ENCODE measurements at regions not wholly inside any gene's neighbourhood (a gene's known extent, or its start where the extent isn't known, plus 50 kb on each side); places are given as distances from the start of the nearest gene placed in this dataset.

DNA sequence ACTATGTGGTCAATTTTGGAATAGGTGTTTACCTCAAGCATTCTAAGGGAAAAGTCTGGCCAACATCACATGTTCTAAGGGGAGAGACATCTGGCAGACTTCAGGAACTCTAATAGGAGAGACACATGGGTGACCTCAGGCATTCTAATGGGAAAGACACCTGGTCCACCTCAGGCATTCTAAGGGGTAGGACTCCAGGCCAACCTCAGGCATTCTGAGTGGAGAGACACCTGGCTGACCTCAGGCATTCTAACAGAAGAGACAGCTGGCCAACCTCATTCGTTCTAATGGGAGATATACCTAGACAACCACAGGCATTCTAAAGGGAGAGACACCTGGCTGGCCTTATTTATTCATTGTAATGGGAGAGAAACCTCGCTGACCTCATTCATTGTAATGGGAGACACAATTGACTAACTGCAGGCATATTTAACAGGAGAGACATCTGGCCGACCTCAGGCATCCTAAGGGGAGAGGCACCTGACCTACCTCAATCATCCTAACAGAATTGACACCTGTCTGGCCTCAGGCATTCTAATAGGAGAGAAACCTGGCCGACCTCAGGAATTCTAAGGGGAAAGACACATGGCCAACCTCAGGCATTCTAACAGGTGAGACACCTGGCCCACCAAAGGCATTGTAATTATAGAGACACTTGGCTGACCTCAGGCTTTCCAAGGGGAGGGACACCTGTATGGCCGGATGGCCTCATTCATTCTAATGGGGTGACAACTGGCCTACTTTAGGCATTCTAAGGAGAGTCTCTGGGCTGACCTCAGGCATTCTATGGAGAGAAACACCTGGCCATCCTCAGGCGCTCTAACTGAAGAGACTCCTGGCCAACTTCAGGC, 1346.8 kb downstream of the UQCRFS1 start:
- WGBS (ENCODE audit: insufficient coverage, low coverage, low lambda C conversion rate, missing lambda C conversion rate) = 44% methylated on average over 4 of the region's 6 CpGs

DNA sequence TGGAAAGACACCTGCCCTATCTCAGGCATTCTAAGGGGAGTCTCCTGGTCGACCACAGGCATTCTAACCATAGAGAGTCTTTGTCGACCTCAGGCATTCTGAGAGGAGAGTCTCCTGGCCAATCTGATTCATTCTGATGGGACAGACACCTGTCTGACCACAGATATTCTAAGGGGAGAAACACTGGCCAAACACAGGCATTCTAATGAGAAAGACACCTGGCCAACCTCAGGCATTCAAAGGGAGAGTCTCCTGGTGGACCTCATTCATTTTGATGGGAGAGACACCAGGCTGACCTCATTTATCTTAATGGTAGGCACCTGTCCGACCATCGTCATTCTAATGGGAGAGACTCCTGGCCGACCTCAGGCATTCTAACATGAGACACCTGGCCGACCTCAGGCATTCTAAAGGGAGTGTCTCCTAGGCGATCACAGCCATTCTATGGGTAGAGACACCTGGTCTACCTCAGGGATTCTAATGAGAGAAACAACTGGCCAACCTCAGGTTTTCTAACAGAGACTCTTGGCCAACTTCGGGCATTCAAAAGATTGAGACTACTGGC, 1351.5 kb downstream of the UQCRFS1 start:
- H3K27ac ChIP-seq = no peak overlapping the region
- no peaks in the 10 kb centered on the region for H3K27me3 ChIP-seq
- intact Hi-C loops (cut with DNase I) = no loop called here
- no peaks in the 10 kb centered on the region for H3K4me1 ChIP-seq
- no peak for DNase-seq
- TF ChIP-seq POLR2A (IDR thresholded peaks at IDR 0.05) = no peak
- TF ChIP-seq, protein P1, sequence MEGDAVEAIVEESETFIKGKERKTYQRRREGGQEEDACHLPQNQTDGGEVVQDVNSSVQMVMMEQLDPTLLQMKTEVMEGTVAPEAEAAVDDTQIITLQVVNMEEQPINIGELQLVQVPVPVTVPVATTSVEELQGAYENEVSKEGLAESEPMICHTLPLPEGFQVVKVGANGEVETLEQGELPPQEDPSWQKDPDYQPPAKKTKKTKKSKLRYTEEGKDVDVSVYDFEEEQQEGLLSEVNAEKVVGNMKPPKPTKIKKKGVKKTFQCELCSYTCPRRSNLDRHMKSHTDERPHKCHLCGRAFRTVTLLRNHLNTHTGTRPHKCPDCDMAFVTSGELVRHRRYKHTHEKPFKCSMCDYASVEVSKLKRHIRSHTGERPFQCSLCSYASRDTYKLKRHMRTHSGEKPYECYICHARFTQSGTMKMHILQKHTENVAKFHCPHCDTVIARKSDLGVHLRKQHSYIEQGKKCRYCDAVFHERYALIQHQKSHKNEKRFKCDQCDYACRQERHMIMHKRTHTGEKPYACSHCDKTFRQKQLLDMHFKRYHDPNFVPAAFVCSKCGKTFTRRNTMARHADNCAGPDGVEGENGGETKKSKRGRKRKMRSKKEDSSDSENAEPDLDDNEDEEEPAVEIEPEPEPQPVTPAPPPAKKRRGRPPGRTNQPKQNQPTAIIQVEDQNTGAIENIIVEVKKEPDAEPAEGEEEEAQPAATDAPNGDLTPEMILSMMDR (IDR thresholded peaks at IDR 0.05) = no peak
- no peak for ATAC-seq
- no peaks in the 10 kb centered on the region for H3K9me3 ChIP-seq
- no peak overlapping the region for H3K4me3 ChIP-seq
- WGBS (ENCODE audit: insufficient coverage, low coverage, low lambda C conversion rate, missing lambda C conversion rate) = 30% methylated on average over 2 of the region's 8 CpGs
- H3K36me3 ChIP-seq = no peaks in the 10 kb centered on the region

More for the DNA sequence above, 1346.8 kb downstream of the UQCRFS1 start:
- TF ChIP-seq, protein P1 (IDR thresholded peaks at IDR 0.05) = no peak
- TF ChIP-seq POLR2A (IDR thresholded peaks at IDR 0.05) = no peak
- Histone ChIP-seq H3K4me3 (no peak overlapping the region), H3K36me3 (no peaks in the 10 kb centered on the region), H3K27ac (no peak overlapping the region), H3K27me3 (no peaks in the 10 kb centered on the region), H3K9me3 (no peaks in the 10 kb centered on the region), H3K4me1 (no peaks in the 10 kb centered on the region)
- ATAC-seq = no peak
- no peak for DNase-seq
- intact Hi-C loops (cut with DNase I) = no loop called here

DNA sequence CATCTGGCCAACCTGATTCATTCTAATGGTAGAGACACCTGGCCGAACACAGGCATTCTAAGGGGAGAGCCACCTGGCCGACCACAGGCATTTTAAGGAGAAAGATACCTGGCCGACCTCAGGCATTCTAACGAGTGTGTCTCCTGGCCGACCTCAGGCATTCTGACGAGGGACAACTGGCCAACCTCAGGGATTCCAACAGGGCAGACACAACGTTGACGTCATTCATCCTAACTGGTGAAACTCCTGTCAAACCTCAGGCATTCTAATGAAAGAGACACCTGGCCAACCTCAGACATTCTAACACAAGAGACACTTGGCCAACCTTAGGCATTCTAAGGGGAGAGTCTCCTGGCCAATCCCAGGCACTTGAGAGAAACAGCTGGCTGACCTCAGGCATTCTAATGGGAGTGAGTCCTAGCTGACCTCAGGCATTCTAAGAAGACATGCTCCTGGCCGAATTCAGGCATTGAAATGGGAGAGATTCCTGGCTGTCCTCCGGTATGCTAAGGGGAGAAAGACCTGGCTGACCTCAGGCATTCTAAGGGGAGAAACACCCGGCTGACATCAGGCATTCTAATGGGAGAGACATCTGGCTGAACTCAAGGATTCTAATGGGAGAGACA, 1352.5 kb downstream of the UQCRFS1 start:
- WGBS (ENCODE audit: insufficient coverage, low coverage, low lambda C conversion rate, missing lambda C conversion rate) = 57% methylated on average over 1 of the region's 11 CpGs

DNA sequence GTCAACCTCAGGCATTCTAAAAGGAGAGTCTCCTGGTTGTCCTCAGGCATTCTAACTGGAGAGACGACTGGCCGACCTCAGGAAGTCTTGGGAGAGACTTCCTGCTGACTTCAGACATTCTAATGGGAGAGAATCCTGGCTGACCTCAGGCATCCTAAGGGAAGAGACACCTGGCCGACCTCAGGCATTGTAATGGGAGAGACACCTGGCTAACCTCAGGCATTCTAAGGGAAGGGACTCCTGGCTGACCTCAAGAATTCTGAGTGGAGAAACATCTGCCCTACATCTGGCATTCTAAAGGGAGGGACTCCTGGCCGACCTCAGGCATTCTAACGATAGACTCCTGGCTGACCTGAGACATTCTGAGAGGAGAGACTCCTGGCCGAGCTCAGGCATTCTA, 1353.3 kb downstream of the UQCRFS1 start:
- Histone ChIP-seq H3K27me3 (no peaks in the 10 kb centered on the region), H3K27ac (no peak overlapping the region), H3K9me3 (no peaks in the 10 kb centered on the region), H3K4me1 (no peaks in the 10 kb centered on the region), H3K36me3 (no peaks in the 10 kb centered on the region), H3K4me3 (no peak overlapping the region)
- DNase-seq = no peak
- WGBS (ENCODE audit: insufficient coverage, low coverage, low lambda C conversion rate, missing lambda C conversion rate) = 40% methylated on average over 1 of the region's 6 CpGs
- intact Hi-C loops (cut with DNase I) = no loop called here
- no peak for ATAC-seq
- TF ChIP-seq, protein P1 (IDR thresholded peaks at IDR 0.05) = no peak
- TF ChIP-seq POLR2A (IDR thresholded peaks at IDR 0.05) = no peak

More for the DNA sequence above, 1352.5 kb downstream of the UQCRFS1 start:
- intact Hi-C loops (cut with DNase I) = no loop called here
- DNase-seq (no peak), ATAC-seq (no peak)
- no peaks in the 10 kb centered on the region for H3K4me1 ChIP-seq
- H3K4me3 ChIP-seq = no peak overlapping the region
- TF ChIP-seq, protein P1 (IDR thresholded peaks at IDR 0.05) = no peak
- no peak for TF ChIP-seq POLR2A (IDR thresholded peaks at IDR 0.05)
- no peaks in the 10 kb centered on the region for H3K27me3 ChIP-seq
- H3K27ac ChIP-seq = no peak overlapping the region
- H3K36me3 ChIP-seq = no peaks in the 10 kb centered on the region
- no peaks in the 10 kb centered on the region for H3K9me3 ChIP-seq
